GM12892 (cell line): ENCODE measurements at regions not wholly inside any gene's neighbourhood (a gene's known extent, or its start where the extent isn't known, plus 50 kb on each side); places are given as distances from the start of the nearest gene placed in this dataset.

Source experiments
- DNase-seq: peaks from one replicate; pipeline ENCODE4 v3.0.0; 2011; ENCODE audit not compliant: insufficient read length
- FAIRE-seq: peaks from 2 replicates; lab custom pipeline; 2011; peaks lifted over from hg19 to GRCh38; lab: Jason Lieb, UNC
- POLR2A ChIP-seq: IDR thresholded peaks from 2 replicates; pipeline ENCODE4 v1.6.1; 2011; ENCODE audit warnings: low read depth, low read length, control low read depth
- POLR2AphosphoS5 ChIP-seq: IDR thresholded peaks from 2 replicates; pipeline ENCODE4 v1.6.1; 2011; ENCODE audit warnings: low read depth, low read length, control low read depth
- TAF1 ChIP-seq: IDR thresholded peaks from 2 replicates; pipeline ENCODE4 v1.6.1; 2011; ENCODE audit warnings: low read depth, mild to moderate bottlenecking, control low read depth, low read length, borderline replicate concordance

DNA sequence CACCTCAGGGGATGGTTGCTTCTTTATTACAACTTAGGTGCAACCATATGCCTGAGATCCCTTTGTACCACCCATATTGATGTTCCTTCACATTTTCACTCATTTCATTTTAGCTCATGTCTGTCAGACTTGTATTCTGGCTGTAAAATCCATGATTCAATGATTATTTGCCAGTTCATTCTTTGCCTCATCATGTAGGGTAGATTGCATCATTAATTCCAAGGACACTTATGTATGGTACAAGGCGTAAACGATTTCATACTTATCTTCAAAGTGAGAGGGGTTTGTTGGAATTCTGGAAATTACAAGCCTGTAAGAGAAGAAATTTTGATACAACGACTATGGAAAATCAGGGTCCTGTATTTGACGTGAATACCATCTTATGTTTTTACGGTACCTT, 685.0 kb upstream of the FANCL start:
- no peak for TF ChIP-seq TAF1
- TF ChIP-seq POLR2AphosphoS5, result no peak
- TF ChIP-seq POLR2A, result no peak
- no peak for DNase-seq
- no peak for FAIRE-seq

- FAIRE-seq (no peak), DNase-seq (no peak)
- TF ChIP-seq TAF1, result no peak
- TF ChIP-seq POLR2A, result no peak
These were observed 684.6 kb upstream of the FANCL start for GRCh38 chr2:58925676-58926081.

DNA sequence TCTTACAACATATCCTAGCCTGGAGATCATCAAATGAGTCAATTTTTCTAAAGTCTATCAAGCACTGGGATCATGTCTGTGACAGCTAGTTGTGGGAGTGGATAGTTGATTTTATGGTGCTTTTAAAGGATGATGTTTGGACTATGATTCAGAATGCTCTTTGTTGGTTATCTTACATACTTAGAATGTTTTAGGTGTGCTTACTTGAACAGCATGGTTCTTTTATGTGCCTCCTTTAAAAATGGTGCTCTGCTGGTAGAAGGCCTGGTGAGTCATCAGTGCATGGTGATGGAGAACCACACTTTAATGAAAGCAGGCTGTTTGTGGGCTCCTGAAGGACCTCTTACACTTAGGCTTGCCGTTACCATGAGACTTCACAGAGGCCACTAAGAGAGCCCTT, 682.7 kb upstream of the FANCL start:
- TF ChIP-seq POLR2A (no peak), TAF1 (no peak), POLR2AphosphoS5 (no peak)
- DNase-seq (no peak), FAIRE-seq (no peak)

DNA sequence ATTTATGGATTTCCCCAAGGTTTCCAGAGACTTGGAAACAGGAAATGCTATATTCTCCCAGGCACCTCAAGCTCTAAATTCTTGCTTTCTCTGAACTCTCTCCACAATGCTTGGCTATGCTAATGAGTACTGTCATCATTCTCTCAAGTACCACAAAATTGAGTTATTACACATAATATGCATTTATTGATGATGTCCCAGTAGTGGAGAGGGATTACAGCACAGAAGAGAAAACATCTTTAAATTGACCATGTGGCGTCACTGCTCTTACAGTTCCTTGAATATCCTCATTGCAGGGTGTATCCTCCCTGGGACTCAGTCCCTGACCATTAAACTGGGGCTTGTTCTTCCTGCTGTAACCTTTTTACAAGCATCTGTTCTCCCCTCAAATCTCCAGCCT, 681.1 kb upstream of the FANCL start:
- no peak for FAIRE-seq
- TF ChIP-seq POLR2A, result no peak
- TF ChIP-seq POLR2AphosphoS5, result no peak
- no peak for TF ChIP-seq TAF1
- DNase-seq, result no peak

GRCh38 chr2:58921676-58922075, 680.6 kb upstream of the FANCL start:
- DNase-seq, result no peak
- no peak for FAIRE-seq

DNA sequence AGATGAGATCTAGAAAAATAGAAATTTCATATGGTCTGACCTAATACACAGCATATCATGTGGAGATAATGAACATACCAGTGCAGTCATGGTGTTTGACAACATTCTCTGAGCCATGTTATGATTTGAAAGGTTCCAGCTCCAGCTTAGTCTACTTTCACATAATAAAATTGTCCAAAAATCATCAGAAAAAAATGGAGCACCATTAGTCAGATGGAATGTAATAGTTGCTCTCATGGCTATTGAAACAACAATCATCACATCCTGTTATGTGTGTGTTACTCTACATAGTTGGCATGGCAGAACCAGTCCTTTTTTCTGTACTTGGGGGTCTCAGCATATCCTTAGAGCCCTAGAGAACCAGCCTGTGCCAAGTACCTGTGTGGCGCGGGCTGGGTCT, 678.9 kb upstream of the FANCL start:
- DNase-seq (no peak), FAIRE-seq (no peak)
- no peak for TF ChIP-seq TAF1

More at GRCh38 chr2:58921676-58922075, 680.6 kb upstream of the FANCL start:
- TF ChIP-seq POLR2AphosphoS5, result no peak
- no peak for TF ChIP-seq POLR2A
- no peak for TF ChIP-seq TAF1

DNA sequence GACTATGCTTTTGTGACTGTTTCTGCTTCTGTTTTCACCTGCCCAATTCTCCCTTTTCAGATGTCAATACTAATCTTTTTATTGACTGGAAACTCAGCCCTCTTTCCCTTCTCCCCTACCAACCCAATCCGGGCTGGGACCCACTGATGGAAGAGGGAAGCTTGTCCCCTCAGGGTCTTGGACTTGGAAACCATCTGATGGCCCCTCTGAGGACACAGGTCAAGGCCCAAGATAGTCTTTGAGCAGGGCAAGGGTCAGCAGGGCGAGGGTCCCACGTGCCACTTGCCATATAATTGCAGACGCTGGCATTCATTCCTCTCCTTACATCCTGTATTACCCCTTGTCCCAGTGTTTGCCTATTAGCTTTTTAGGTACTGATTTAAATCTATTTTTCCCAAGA, 678.2 kb upstream of the FANCL start:
- FAIRE-seq, result no peak

GRCh38 chr2:58918141-58918540, 677.0 kb upstream of the FANCL start:
- no peak for FAIRE-seq
- no peak for DNase-seq

More for the DNA sequence above, 678.2 kb upstream of the FANCL start:
- TF ChIP-seq POLR2A (no peak), POLR2AphosphoS5 (no peak), TAF1 (no peak)
- DNase-seq, result no peak

DNA sequence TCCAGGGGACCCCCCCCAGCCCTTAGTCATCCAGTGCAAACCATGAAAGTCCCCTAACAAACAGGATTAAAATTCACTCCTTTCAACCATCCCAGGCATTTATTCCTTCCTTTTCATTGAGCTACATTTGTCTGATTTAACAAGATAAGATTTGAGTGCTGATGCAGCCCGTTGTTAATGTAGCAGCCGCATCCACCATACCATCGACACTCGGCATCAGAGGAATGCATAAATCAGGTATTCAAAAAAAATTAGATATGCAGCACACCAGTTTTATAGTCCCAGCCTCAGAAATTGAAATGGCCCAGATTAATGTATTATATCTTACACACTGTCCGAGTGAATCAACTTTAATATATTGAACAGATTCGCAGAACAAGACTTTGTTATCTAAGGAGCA, 676.5 kb upstream of the FANCL start:
- DNase-seq (no peak), FAIRE-seq (no peak)
- no peak for TF ChIP-seq TAF1
- no peak for TF ChIP-seq POLR2A
- no peak for TF ChIP-seq POLR2AphosphoS5

More at GRCh38 chr2:58918141-58918540, 677.0 kb upstream of the FANCL start:
- no peak for TF ChIP-seq TAF1
- no peak for TF ChIP-seq POLR2A
- TF ChIP-seq POLR2AphosphoS5, result no peak

GRCh38 chr2:58916063-58916462, 674.9 kb upstream of the FANCL start:
- DNase-seq (no peak), FAIRE-seq (no peak)
- no peak for TF ChIP-seq POLR2A
- no peak for TF ChIP-seq TAF1
- TF ChIP-seq POLR2AphosphoS5, result no peak

DNA sequence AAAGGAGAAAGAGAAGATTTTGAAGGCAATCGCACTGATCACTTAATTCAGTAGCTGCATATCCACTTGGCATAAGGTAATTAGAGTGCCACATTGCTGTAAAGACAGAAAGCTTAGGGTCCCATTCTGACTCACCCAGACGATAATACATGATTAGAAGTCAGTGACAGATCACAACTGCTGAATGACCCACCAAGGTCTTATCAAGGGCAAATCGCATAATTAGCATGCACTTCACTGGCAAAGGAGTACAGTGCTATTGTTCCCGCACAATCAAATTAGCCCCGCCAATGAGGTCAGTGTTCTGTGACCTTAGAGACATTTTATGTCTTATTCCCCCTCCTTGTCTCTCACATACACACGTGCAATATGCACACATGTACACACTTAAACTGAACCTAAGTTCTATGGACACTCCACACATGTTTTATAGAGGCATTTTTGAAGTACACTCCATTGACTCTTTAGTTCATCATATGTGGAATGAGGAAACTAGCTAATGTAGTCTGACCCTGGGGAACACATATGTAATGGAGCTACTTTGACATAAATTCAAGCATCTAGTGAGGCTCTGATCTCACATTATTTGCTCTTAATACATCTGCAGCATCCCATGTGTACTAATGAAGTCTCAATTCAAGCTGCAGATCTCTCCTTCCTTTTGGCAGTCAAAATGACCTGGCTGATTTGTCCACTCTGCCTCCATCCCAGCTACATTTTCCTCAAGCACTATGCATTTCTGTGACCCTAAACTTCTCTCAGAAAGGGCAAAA, 673.8 kb upstream of the FANCL start:
- TF ChIP-seq POLR2AphosphoS5, result no peak
- no peak for TF ChIP-seq POLR2A
- TF ChIP-seq TAF1, result no peak
- FAIRE-seq (no peak), DNase-seq (no peak)

DNA sequence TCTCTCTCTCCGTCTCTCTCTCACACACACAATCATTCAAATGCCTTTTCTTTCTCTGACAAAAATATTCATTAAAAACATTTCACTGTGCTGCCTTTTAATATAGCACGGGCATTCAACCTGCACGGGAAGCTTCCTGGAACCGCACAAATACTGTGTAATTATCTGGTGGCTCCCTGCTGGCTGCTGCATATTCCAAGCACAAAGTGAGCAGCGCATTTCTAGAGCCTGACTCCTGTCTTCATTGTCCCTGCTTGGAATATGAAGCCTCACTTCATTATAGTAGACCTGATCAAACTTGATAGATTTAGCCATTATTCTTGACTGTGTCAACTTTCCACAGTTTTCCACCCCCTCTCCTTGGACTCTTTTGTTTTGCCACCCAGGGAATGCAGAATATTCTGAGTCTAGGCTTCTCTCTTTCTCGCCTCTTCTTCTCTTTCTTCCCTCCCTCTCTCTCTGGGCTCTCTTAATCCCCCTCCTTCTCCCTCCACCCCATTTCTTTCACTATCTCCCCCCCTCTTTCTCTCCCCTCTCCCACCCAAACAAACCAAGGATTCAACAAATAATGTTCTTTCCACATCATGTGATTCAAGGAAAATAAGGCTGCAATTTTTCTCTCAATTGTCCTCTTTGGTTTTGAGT, 672.1 kb upstream of the FANCL start:
- no peak for TF ChIP-seq POLR2AphosphoS5
- TF ChIP-seq TAF1, result no peak
- no peak for TF ChIP-seq POLR2A
- DNase-seq (no peak), FAIRE-seq (no peak)
